CD4-positive, alpha-beta memory T cell (primary cell): ENCODE measurements at regions not wholly inside any gene's neighbourhood (a gene's known extent, or its start where the extent isn't known, plus 50 kb on each side); places are given as distances from the start of the nearest gene placed in this dataset.

Experiments
- CTCF ChIA-PET: fragments of 350-600 bp; sonication (Branson Sonifier 250); formaldehyde crosslinking; loops from one replicate; lab custom pipeline; 2021; ENCODE audit warnings: inconsistent platforms; ENCODE audit not compliant: partially characterized antibody; lab: Charles Lee
- POLR2A ChIA-PET: fragments of 350-600 bp; sonication (Branson Sonifier 250); formaldehyde crosslinking; loops from one replicate; lab custom pipeline; 2021; ENCODE audit not compliant: partially characterized antibody; lab: Charles Lee
- DNase-seq, 5 donors: peaks; one replicate each; pipeline versions ENCODE4 v3.0.0 to v3.0.0-alpha.2; 2020 to 2022; ENCODE audit warnings: mixed read lengths in 1 of 5
- H3K27ac ChIP-seq: one replicate; pipeline ENCODE4 v1.7.0; 2013; ENCODE audit warnings: low read depth, low read length
- H3K27me3 ChIP-seq: 2 replicates; pipeline ENCODE4 v1.7.0; 2013; ENCODE audit warnings: mild to moderate bottlenecking, low read length, moderate library complexity; ENCODE audit not compliant: insufficient read depth
- H3K36me3 ChIP-seq: 2 replicates; pipeline ENCODE4 v1.7.0; 2013; ENCODE audit warnings: mild to moderate bottlenecking, low read length, moderate library complexity; ENCODE audit not compliant: insufficient read depth
- H3K4me1 ChIP-seq: 2 replicates; pipeline ENCODE4 v1.7.0; 2013; ENCODE audit warnings: mild to moderate bottlenecking, low read length, moderate library complexity; ENCODE audit not compliant: insufficient read depth
- H3K4me3 ChIP-seq, 2 donors: one replicate each; pipeline ENCODE4 v1.7.0; 2013; ENCODE audit warnings: low read length in 2 of 2, mild to moderate bottlenecking in 1 of 2
- H3K9me3 ChIP-seq, 2 donors: one replicate each; pipeline ENCODE4 v1.7.0; 2013; ENCODE audit warnings: low read length in 2 of 2, control low read depth in 1 of 2; ENCODE audit not compliant: control insufficient read depth in 1 of 2
- H3K27ac Mint-ChIP-seq, 7 donors: one replicate each; pipeline ENCODE4 v1.8.0; 2020 to 2021; ENCODE audit warnings: mixed read lengths in 7 of 7, mild to moderate bottlenecking in 6 of 7, inconsistent platforms in 3 of 7, moderate library complexity in 3 of 7
- H3K27me3 Mint-ChIP-seq, 2 donors: one replicate each; pipeline ENCODE4 v1.8.0; 2020 to 2021; ENCODE audit warnings: mixed read lengths in 2 of 2
- H3K36me3 Mint-ChIP-seq, 2 donors: one replicate each; pipeline ENCODE4 v1.8.0; 2020 to 2021; ENCODE audit warnings: mixed read lengths in 2 of 2, inconsistent platforms in 1 of 2, mild to moderate bottlenecking in 1 of 2
- H3K4me1 Mint-ChIP-seq, 4 donors: one replicate each; pipeline ENCODE4 v1.8.0; 2020 to 2021; ENCODE audit warnings: mixed read lengths in 4 of 4, mild to moderate bottlenecking in 1 of 4
- H3K4me3 Mint-ChIP-seq, 8 donors: one replicate each; pipeline ENCODE4 v1.8.0; 2020 to 2021; ENCODE audit warnings: mixed read lengths in 8 of 8, mild to moderate bottlenecking in 7 of 8, moderate library complexity in 6 of 8, inconsistent platforms in 3 of 8
- H3K9me3 Mint-ChIP-seq, 8 donors: one replicate each; pipeline ENCODE4 v1.8.0; 2020 to 2021; ENCODE audit warnings: mixed read lengths in 8 of 8, mild to moderate bottlenecking in 5 of 8, inconsistent platforms in 3 of 8, moderate library complexity in 1 of 8
- intact Hi-C: fragments of 100-400 bp; cut with micrococcal nuclease; formaldehyde crosslinking; loops from one replicate; pipeline ENCODE4 v1.15.1; 2023

DNA sequence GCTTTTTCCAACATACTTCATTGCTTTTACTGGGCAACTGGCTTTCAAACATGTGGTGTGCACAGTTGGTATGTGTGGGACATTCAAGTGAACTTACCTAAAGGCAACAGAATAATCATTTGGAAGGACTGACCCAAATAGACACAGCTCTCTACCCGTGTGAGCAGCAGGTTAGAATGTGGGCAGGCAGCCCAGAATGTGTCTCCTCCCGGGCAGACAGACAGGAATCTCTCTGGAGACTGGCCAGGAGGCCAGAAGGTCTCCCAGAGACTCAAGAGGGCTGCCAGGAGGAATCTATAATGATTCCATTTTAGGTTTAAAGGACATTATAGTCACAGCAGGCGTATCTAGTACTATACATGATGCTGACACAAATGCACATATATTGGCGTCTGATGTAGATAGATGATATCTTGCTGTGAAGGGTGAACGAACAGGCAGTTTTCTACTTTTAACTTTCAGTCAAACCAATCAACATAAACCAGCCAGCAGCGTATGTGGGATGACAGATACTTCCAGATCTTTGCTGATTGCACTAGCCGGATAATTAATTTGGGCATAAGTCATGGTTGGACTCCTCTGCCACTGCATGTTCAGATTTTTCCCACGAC lies 297.4 kb upstream of the ZNF608 start:
- CTCF ChIA-PET = interaction anchor here (1.6 kb wide), 1 partner anchor 10 kb away, joined by 4 read pairs; no protein-coding TSS in a partner anchor
- H3K27me3 Mint-ChIP-seq = no peaks in the 10 kb centered on the region
- H3K4me3 Mint-ChIP-seq = no peak overlapping the region
- no peak overlapping the region for H3K4me3 ChIP-seq
- no peak overlapping the region for H3K27ac ChIP-seq
- H3K9me3 ChIP-seq = no peaks in the 10 kb centered on the region
- intact Hi-C loops = no loop called here
- H3K27me3 ChIP-seq = no peaks in the 10 kb centered on the region
- no peaks in the 10 kb centered on the region for H3K4me1 Mint-ChIP-seq
- peaks cover 0 to 10% (median 0%) of the 10 kb centered on the region in 8 donors for H3K9me3 Mint-ChIP-seq
- no peaks in the 10 kb centered on the region for H3K36me3 Mint-ChIP-seq
- no peak overlapping the region for H3K27ac Mint-ChIP-seq
- H3K36me3 ChIP-seq = no peaks in the 10 kb centered on the region
- no peaks in the 10 kb centered on the region for H3K4me1 ChIP-seq
- POLR2A ChIA-PET = no interaction called here
- no peak for DNase-seq

DNA sequence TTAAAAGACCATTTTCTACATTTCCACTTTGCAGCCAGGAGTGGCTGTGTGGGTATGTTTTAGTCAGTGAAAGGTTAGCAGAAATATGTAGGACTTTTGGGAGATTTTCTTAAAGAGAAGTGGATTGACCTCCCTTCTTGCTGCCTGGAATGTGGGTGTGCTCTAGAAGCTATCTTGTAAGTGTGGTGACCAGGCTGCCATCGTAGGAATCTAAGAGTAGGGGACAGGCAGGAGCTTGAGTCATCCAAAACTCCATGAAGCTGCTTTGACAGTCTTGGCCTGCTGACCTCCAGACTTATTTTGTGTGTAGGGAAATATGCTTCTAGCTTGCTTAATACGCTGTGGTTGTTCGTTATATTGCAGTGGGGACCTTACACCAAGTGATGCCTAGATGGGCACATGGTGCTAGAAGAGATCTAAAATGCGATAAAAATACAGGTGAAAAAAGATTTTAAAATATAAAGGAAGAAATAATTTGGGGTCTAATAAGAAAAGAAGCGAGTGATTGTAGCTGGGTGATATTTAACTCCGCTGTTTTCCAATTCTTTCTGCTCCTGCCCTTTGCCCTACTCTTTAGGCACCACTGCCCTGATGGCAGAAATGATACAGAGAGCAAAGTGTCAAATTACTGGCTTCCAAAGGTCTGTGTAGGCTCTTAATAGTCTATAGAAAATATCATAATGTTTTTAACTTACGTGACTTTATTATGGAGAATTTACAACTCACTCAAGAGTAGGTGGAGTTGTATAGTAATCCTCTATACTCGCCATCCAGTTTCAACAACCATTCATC lies 298.2 kb upstream of the ZNF608 start:
- Histone ChIP-seq H3K4me1 (no peaks in the 10 kb centered on the region), H3K9me3 (no peaks in the 10 kb centered on the region), H3K36me3 (no peaks in the 10 kb centered on the region), H3K4me3 (no peak overlapping the region), H3K27ac (no peak overlapping the region), H3K27me3 (no peaks in the 10 kb centered on the region)
- H3K27me3 Mint-ChIP-seq = no peaks in the 10 kb centered on the region
- no peak overlapping the region for H3K27ac Mint-ChIP-seq
- no peak for DNase-seq
- intact Hi-C loops = no loop called here
- H3K36me3 Mint-ChIP-seq = no peaks in the 10 kb centered on the region
- no peaks in the 10 kb centered on the region for H3K4me1 Mint-ChIP-seq
- H3K9me3 Mint-ChIP-seq = peaks cover 0 to 8% (median 0%) of the 10 kb centered on the region in 8 donors
- CTCF ChIA-PET = no interaction called here
- no peak overlapping the region for H3K4me3 Mint-ChIP-seq
- POLR2A ChIA-PET = no interaction called here

DNA sequence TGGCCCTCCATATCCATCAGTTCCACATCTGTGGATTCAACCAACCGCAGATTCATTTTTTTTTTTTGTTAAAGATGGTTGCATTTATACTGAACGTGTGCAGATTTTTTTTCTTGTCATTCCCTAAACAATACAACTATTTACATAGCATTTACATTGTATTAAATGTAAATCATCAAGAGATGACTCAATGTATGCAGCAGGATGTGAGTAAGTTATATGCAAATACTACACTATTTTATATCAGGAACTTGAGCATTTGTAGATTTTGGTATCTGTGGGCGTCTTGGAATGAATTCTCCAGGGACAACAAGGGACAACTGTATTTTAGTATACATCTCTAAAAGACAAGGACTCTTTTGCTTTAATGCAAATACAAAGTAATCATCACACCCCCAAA lies 299.2 kb upstream of the ZNF608 start:
- Mint-ChIP-seq H3K9me3 (peaks cover 0 to 8% (median 0%) of the 10 kb centered on the region in 8 donors), H3K4me1 (no peaks in the 10 kb centered on the region)
- CTCF ChIA-PET = no interaction called here

DNA sequence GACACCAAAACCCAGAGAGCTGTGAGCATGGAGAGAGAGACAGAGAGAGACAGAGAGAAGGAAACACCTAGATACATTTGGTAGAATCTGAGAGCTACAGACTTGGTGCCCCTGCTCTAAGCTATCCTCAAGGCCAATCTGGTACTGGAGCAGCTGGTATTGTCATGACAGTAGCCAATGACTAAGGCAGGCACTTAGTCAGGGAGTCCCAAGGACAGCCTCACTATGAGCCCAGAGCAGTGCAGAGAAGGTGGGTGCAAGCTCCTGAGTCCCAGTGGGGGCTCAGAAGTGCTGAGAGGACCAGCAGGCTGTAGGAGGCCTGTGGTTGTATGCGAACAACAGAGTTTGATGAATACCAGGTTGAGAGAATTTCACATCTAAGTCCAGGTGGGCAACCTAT lies 300.4 kb upstream of the ZNF608 start:
- H3K4me3 ChIP-seq = no peak overlapping the region
- no peak for DNase-seq
- Mint-ChIP-seq H3K4me1 (no peaks in the 10 kb centered on the region), H3K9me3 (peaks cover 0 to 8% (median 0%) of the 10 kb centered on the region in 8 donors), H3K4me3 (no peak overlapping the region), H3K27ac (no peak overlapping the region), H3K27me3 (no peaks in the 10 kb centered on the region), H3K36me3 (no peaks in the 10 kb centered on the region)
- no peaks in the 10 kb centered on the region for H3K9me3 ChIP-seq
- H3K4me1 ChIP-seq = no peaks in the 10 kb centered on the region
- CTCF ChIA-PET = no interaction called here
- no peaks in the 10 kb centered on the region for H3K27me3 ChIP-seq
- no peaks in the 10 kb centered on the region for H3K36me3 ChIP-seq
- intact Hi-C loops = no loop called here
- no peak overlapping the region for H3K27ac ChIP-seq
- POLR2A ChIA-PET = no interaction called here

More for the DNA sequence above, 299.2 kb upstream of the ZNF608 start:
- intact Hi-C loops = no loop called here
- Histone ChIP-seq H3K36me3 (no peaks in the 10 kb centered on the region), H3K4me1 (no peaks in the 10 kb centered on the region), H3K27ac (no peak overlapping the region), H3K4me3 (no peak overlapping the region), H3K27me3 (no peaks in the 10 kb centered on the region), H3K9me3 (no peaks in the 10 kb centered on the region)
- DNase-seq = no peak
- H3K27ac Mint-ChIP-seq = no peak overlapping the region
- POLR2A ChIA-PET = no interaction called here
- H3K27me3 Mint-ChIP-seq = no peaks in the 10 kb centered on the region
- H3K4me3 Mint-ChIP-seq = no peak overlapping the region
- no peaks in the 10 kb centered on the region for H3K36me3 Mint-ChIP-seq

DNA sequence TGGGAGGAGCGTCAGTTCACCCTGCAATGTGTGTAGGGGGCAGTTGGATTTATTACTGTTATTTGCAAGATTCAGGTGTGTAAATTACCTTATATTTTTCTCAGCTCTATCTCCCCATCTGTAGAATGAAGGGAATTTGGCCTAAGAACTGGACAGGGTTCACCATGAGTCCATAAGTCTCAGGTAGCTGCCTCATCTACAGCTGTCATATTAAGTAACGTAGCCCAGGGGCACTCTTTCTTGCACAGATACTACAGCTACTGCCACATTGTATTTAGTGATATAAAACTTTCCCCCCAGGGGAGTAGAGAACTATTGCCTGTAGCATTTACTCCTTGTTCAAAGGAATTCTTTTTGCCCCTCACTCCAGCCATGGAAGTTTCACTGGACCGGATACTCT lies 301.4 kb upstream of the ZNF608 start:
- peaks cover 0 to 8% (median 0%) of the 10 kb centered on the region in 8 donors for H3K9me3 Mint-ChIP-seq
- no peak overlapping the region for H3K27ac Mint-ChIP-seq
- ChIA-PET CTCF (no interaction called here), POLR2A (no interaction called here)
- H3K9me3 ChIP-seq = no peaks in the 10 kb centered on the region
- no peaks in the 10 kb centered on the region for H3K4me1 Mint-ChIP-seq
- no peaks in the 10 kb centered on the region for H3K4me1 ChIP-seq
- H3K27ac ChIP-seq = no peak overlapping the region
- H3K27me3 Mint-ChIP-seq = no peaks in the 10 kb centered on the region
- no peaks in the 10 kb centered on the region for H3K27me3 ChIP-seq
- no peaks in the 10 kb centered on the region for H3K36me3 ChIP-seq
- H3K4me3 ChIP-seq = no peak overlapping the region
- DNase-seq = no peak
- intact Hi-C loops = no loop called here
- H3K36me3 Mint-ChIP-seq = no peaks in the 10 kb centered on the region
- H3K4me3 Mint-ChIP-seq = no peak overlapping the region

DNA sequence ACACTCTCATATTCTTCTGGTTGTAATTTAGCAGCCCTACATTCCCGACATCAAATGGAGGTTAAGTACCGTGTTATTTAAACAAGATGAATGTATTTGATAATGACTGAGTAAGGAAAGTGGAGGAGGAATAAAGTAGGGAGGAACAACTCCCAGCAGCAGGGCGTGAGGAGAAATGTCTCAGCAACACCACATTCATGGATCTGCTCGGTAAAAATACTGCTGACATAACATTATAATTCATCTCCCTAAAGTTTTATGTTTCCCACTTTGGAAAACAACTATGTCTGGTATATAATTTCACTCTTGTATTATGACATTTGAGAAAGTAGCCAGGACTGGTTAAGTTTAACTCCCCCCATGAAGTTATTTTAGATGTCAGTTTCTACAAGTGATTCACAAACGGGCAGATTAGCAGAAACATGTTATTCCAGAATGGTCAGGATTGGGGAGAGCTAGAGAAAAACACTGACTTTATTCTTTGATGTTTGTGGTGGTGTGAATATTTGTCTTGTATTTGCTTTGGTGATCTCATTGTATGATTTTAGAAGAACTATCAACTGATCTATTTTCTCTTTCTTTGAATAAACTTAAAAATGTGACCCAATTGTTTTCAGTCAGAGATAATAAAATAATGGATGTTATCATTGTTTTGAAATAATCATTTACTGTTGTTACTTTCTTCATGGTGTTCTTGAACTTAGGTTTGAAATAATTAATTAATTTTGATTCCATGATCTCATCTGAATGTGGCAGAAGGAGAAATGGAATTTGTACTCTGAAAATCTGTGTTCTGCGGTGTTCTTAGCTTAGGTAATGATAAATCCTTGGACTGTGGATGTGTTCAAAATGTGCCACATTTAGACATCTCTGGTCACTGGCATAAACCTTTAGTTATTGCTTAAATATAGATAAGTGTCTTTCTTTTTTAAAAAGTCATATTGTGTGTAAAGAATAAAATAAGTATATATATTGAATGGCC lies 303.6 kb upstream of the ZNF608 start:
- ChIA-PET CTCF (no interaction called here), POLR2A (no interaction called here)
- Histone ChIP-seq H3K4me3 (no peak overlapping the region), H3K9me3 (no peaks in the 10 kb centered on the region), H3K27ac (no peak overlapping the region), H3K36me3 (no peaks in the 10 kb centered on the region), H3K4me1 (no peaks in the 10 kb centered on the region), H3K27me3 (no peaks in the 10 kb centered on the region)
- no peak for DNase-seq
- intact Hi-C loops = no loop called here
- Mint-ChIP-seq H3K4me3 (no peak overlapping the region), H3K36me3 (no peaks in the 10 kb centered on the region), H3K4me1 (no peaks in the 10 kb centered on the region), H3K9me3 (peaks cover 0 to 5% (median 0%) of the 10 kb centered on the region in 8 donors), H3K27ac (no peak overlapping the region), H3K27me3 (no peaks in the 10 kb centered on the region)

DNA sequence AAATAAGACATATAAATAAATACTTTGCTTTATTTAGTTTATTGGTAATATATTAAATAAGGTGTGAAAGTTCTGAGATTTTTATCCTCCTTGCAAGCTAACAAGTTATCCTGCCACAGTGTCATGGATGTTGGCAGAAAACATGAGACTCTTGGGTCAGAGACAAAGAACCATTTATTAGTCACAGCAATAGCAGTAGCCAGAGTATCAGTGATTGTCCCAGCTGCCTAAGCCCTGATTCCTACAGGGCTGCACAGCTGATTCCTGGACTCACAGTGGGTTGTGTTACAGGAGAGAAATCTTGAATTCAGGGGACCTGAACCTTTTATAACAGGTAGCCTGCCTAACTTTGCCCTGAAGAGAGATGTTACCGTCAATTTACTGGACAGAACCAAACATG lies 304.5 kb upstream of the ZNF608 start:
- Mint-ChIP-seq H3K36me3 (no peaks in the 10 kb centered on the region), H3K27ac (no peak overlapping the region), H3K4me1 (no peaks in the 10 kb centered on the region), H3K9me3 (peaks cover 0 to 2% (median 0%) of the 10 kb centered on the region in 8 donors), H3K27me3 (no peaks in the 10 kb centered on the region), H3K4me3 (no peak overlapping the region)
- no peak for DNase-seq
- H3K4me3 ChIP-seq = no peak overlapping the region
- no peaks in the 10 kb centered on the region for H3K4me1 ChIP-seq
- no peaks in the 10 kb centered on the region for H3K9me3 ChIP-seq
- no peaks in the 10 kb centered on the region for H3K36me3 ChIP-seq
- CTCF ChIA-PET = no interaction called here
- no peaks in the 10 kb centered on the region for H3K27me3 ChIP-seq
- intact Hi-C loops = no loop called here
- no peak overlapping the region for H3K27ac ChIP-seq
- POLR2A ChIA-PET = no interaction called here
